GM23338 (cell line): ENCODE measurements at regions not wholly inside any gene's neighbourhood (a gene's known extent, or its start where the extent isn't known, plus 50 kb on each side); places are given as distances from the start of the nearest gene placed in this dataset.

Experiments used
- ATAC-seq: fragments of 200-7000 bp; cut with Tn5 transposase; 3 replicates; pipeline ENCODE4 v1.9.1; 2020
- DNase-seq: peaks from one replicate; pipeline ENCODE4 v3.0.0-alpha.2; 2015; ENCODE audit warnings: low spot score
- H2AFZ ChIP-seq: fragments of 200-600 bp; sonication (generic); 2 replicates; pipeline ENCODE4 v1.8.0; 2016; ENCODE audit warnings: antibody characterized with exemption, mild to moderate bottlenecking, moderate library complexity
- H3F3A ChIP-seq: fragments of 200-600 bp; sonication (generic); replicated peaks from 2 replicates; pipeline ENCODE4 v1.8.0; 2017; ENCODE audit warnings: antibody characterized with exemption, mixed run types, low read depth
- H3K27ac ChIP-seq: fragments of 200-600 bp; sonication (generic); 2 replicates; pipeline ENCODE4 v1.6.1; 2016; ENCODE audit warnings: low read depth
- H3K27me3 ChIP-seq: fragments of 200-600 bp; sonication (generic); 2 replicates; pipeline ENCODE4 v1.8.0; 2016; ENCODE audit warnings: mild to moderate bottlenecking, mixed run types, moderate library complexity; ENCODE audit not compliant: insufficient read depth
- H3K36me3 ChIP-seq: fragments of 200-600 bp; sonication (generic); 2 replicates; pipeline ENCODE4 v1.8.0; 2016; ENCODE audit warnings: mild to moderate bottlenecking; ENCODE audit not compliant: insufficient read depth
- H3K4me1 ChIP-seq: fragments of 200-600 bp; sonication (generic); 2 replicates; pipeline ENCODE4 v1.8.0; 2016; ENCODE audit warnings: mild to moderate bottlenecking, moderate library complexity; ENCODE audit not compliant: insufficient read depth
- H3K4me2 ChIP-seq: fragments of 200-600 bp; sonication (generic); 2 replicates; pipeline ENCODE4 v1.7.1; 2017; ENCODE audit warnings: mixed run types
- H3K4me3 ChIP-seq: fragments of 200-600 bp; sonication (generic); 2 replicates; pipeline ENCODE4 v1.6.1; 2016; ENCODE audit warnings: mixed run types
- H3K79me2 ChIP-seq: fragments of 200-600 bp; sonication (generic); replicated peaks from 2 replicates; pipeline ENCODE4 v1.8.0; 2017; ENCODE audit warnings: mild to moderate bottlenecking; ENCODE audit not compliant: insufficient read depth
- H3K9me2 ChIP-seq: fragments of 200-600 bp; sonication (generic); 2 replicates; pipeline ENCODE4 v1.8.0; 2017; ENCODE audit not compliant: insufficient read depth
- H4K20me1 ChIP-seq: fragments of 200-600 bp; sonication (generic); replicated peaks from 2 replicates; pipeline ENCODE4 v1.8.0; 2017; ENCODE audit warnings: mild to moderate bottlenecking; ENCODE audit not compliant: insufficient read depth
- H3K27ac Mint-ChIP-seq: 2 replicates; pipeline ENCODE4 v1.8.0; 2020; ENCODE audit warnings: inconsistent platforms, mild to moderate bottlenecking, moderate library complexity, mixed read lengths
- H3K27me3 Mint-ChIP-seq: 3 replicates; pipeline ENCODE4 v1.8.0; 2022; ENCODE audit warnings: low read depth, mild to moderate bottlenecking, moderate library complexity, mixed read lengths, inconsistent platforms; ENCODE audit not compliant: insufficient read depth, poor library complexity
- H3K36me3 Mint-ChIP-seq: 3 replicates; pipeline ENCODE4 v1.8.0; 2021; ENCODE audit warnings: low read depth, mild to moderate bottlenecking, inconsistent platforms, moderate library complexity, mixed read lengths
- H3K4me1 Mint-ChIP-seq: 3 replicates; pipeline ENCODE4 v1.8.0; 2020; ENCODE audit warnings: mild to moderate bottlenecking, inconsistent platforms, mixed read lengths
- H3K4me3 Mint-ChIP-seq: 3 replicates; pipeline ENCODE4 v1.8.0; 2021; ENCODE audit warnings: moderate library complexity, mild to moderate bottlenecking, inconsistent platforms, mixed read lengths
- H3K9me3 Mint-ChIP-seq: 3 replicates; pipeline ENCODE4 v1.8.0; 2020; ENCODE audit warnings: moderate library complexity, mild to moderate bottlenecking, inconsistent platforms, mixed read lengths
- CREB1 ChIP-seq: fragments of 250-450 bp; sonication (Bioruptor Pico); IDR thresholded peaks from 2 replicates; pipeline ENCODE4 v1.5.0; 2020; ENCODE audit warnings: low read depth, mild to moderate bottlenecking, moderate library complexity
- EZH2phosphoT487 ChIP-seq: fragments of 200-600 bp; sonication (generic); IDR thresholded peaks from one replicate; pipeline ENCODE4 v1.8.1; 2018; ENCODE audit warnings: antibody characterized with exemption; ENCODE audit not compliant: unreplicated experiment
- JUNB ChIP-seq: IDR thresholded peaks from one replicate; pipeline ENCODE4 v1.6.1; 2016; ENCODE audit warnings: antibody characterized with exemption; ENCODE audit not compliant: unreplicated experiment
- NANOG ChIP-seq: IDR thresholded peaks from 2 replicates; pipeline ENCODE4 v1.6.1; 2016; ENCODE audit warnings: antibody characterized with exemption, borderline replicate concordance
- POLR2AphosphoS5 ChIP-seq: IDR thresholded peaks from 2 replicates; pipeline ENCODE4 v1.6.1; 2016; ENCODE audit warnings: antibody characterized with exemption, low read depth
- TF ChIP-seq, protein P1 (sequence below): IDR thresholded peaks from 2 replicates; pipeline ENCODE4 v1.6.1; 2016; ENCODE audit warnings: antibody characterized with exemption
- TF ChIP-seq, protein P2 (sequence below): fragments of 250-450 bp; sonication (Bioruptor Pico); IDR thresholded peaks from 2 replicates; pipeline ENCODE4 v1.5.0; 2020; ENCODE audit warnings: mild to moderate bottlenecking, moderate library complexity

GRCh38 chr6:139710556-139710955 lies 336.1 kb upstream of the CITED2 start:
- no peak overlapping the region for H3K4me2 ChIP-seq
- DNase-seq (no peak), ATAC-seq (no peak)
- no peak overlapping the region for H3K27ac Mint-ChIP-seq
- H3K27me3 Mint-ChIP-seq: no peaks in the 10 kb centered on the region
- no peaks in the 10 kb centered on the region for H3K9me3 Mint-ChIP-seq
- no peaks in the 10 kb centered on the region for H3K36me3 ChIP-seq
- TF ChIP-seq, protein P1, sequence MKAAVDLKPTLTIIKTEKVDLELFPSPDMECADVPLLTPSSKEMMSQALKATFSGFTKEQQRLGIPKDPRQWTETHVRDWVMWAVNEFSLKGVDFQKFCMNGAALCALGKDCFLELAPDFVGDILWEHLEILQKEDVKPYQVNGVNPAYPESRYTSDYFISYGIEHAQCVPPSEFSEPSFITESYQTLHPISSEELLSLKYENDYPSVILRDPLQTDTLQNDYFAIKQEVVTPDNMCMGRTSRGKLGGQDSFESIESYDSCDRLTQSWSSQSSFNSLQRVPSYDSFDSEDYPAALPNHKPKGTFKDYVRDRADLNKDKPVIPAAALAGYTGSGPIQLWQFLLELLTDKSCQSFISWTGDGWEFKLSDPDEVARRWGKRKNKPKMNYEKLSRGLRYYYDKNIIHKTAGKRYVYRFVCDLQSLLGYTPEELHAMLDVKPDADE: no peak
- no peak overlapping the region for H3K4me3 Mint-ChIP-seq
- H4K20me1 ChIP-seq: no peaks in the 10 kb centered on the region
- no peaks in the 10 kb centered on the region for H3K27me3 ChIP-seq
- H2AFZ ChIP-seq: no peak overlapping the region
- H3K79me2 ChIP-seq: no peaks in the 10 kb centered on the region
- peaks cover 8% of the 10 kb centered on the region; the same call in 2 of the 3 replicates for H3K4me1 Mint-ChIP-seq
- H3F3A ChIP-seq: no peaks in the 10 kb centered on the region
- peaks cover 7% of the 10 kb centered on the region; the same call in 1 of the 2 replicates for H3K9me2 ChIP-seq
- no peaks in the 10 kb centered on the region for H3K36me3 Mint-ChIP-seq
- H3K4me1 ChIP-seq: no peaks in the 10 kb centered on the region
- no peak overlapping the region for H3K27ac ChIP-seq
- H3K4me3 ChIP-seq: no peak overlapping the region

GRCh38 chr6:139708337-139709199 lies 334.1 kb upstream of the CITED2 start:
- peaks cover under 1% of the 10 kb centered on the region; the same call in 1 of the 3 replicates for H3K4me1 Mint-ChIP-seq
- H3K4me1 ChIP-seq: no peaks in the 10 kb centered on the region
- no peak overlapping the region for H3K27ac Mint-ChIP-seq
- ATAC-seq (no peak), DNase-seq (no peak)
- H3K9me3 Mint-ChIP-seq: no peaks in the 10 kb centered on the region; the same call in 2 of the 3 replicates
- no peak overlapping the region for H3K4me3 ChIP-seq
- H3K36me3 Mint-ChIP-seq: no peaks in the 10 kb centered on the region
- H3K27ac ChIP-seq: no peak overlapping the region
- no peaks in the 10 kb centered on the region for H3K27me3 ChIP-seq
- H3K27me3 Mint-ChIP-seq: no peaks in the 10 kb centered on the region
- H4K20me1 ChIP-seq: no peaks in the 10 kb centered on the region
- H3K36me3 ChIP-seq: no peaks in the 10 kb centered on the region
- no peak overlapping the region for H2AFZ ChIP-seq
- TF ChIP-seq, protein P2, sequence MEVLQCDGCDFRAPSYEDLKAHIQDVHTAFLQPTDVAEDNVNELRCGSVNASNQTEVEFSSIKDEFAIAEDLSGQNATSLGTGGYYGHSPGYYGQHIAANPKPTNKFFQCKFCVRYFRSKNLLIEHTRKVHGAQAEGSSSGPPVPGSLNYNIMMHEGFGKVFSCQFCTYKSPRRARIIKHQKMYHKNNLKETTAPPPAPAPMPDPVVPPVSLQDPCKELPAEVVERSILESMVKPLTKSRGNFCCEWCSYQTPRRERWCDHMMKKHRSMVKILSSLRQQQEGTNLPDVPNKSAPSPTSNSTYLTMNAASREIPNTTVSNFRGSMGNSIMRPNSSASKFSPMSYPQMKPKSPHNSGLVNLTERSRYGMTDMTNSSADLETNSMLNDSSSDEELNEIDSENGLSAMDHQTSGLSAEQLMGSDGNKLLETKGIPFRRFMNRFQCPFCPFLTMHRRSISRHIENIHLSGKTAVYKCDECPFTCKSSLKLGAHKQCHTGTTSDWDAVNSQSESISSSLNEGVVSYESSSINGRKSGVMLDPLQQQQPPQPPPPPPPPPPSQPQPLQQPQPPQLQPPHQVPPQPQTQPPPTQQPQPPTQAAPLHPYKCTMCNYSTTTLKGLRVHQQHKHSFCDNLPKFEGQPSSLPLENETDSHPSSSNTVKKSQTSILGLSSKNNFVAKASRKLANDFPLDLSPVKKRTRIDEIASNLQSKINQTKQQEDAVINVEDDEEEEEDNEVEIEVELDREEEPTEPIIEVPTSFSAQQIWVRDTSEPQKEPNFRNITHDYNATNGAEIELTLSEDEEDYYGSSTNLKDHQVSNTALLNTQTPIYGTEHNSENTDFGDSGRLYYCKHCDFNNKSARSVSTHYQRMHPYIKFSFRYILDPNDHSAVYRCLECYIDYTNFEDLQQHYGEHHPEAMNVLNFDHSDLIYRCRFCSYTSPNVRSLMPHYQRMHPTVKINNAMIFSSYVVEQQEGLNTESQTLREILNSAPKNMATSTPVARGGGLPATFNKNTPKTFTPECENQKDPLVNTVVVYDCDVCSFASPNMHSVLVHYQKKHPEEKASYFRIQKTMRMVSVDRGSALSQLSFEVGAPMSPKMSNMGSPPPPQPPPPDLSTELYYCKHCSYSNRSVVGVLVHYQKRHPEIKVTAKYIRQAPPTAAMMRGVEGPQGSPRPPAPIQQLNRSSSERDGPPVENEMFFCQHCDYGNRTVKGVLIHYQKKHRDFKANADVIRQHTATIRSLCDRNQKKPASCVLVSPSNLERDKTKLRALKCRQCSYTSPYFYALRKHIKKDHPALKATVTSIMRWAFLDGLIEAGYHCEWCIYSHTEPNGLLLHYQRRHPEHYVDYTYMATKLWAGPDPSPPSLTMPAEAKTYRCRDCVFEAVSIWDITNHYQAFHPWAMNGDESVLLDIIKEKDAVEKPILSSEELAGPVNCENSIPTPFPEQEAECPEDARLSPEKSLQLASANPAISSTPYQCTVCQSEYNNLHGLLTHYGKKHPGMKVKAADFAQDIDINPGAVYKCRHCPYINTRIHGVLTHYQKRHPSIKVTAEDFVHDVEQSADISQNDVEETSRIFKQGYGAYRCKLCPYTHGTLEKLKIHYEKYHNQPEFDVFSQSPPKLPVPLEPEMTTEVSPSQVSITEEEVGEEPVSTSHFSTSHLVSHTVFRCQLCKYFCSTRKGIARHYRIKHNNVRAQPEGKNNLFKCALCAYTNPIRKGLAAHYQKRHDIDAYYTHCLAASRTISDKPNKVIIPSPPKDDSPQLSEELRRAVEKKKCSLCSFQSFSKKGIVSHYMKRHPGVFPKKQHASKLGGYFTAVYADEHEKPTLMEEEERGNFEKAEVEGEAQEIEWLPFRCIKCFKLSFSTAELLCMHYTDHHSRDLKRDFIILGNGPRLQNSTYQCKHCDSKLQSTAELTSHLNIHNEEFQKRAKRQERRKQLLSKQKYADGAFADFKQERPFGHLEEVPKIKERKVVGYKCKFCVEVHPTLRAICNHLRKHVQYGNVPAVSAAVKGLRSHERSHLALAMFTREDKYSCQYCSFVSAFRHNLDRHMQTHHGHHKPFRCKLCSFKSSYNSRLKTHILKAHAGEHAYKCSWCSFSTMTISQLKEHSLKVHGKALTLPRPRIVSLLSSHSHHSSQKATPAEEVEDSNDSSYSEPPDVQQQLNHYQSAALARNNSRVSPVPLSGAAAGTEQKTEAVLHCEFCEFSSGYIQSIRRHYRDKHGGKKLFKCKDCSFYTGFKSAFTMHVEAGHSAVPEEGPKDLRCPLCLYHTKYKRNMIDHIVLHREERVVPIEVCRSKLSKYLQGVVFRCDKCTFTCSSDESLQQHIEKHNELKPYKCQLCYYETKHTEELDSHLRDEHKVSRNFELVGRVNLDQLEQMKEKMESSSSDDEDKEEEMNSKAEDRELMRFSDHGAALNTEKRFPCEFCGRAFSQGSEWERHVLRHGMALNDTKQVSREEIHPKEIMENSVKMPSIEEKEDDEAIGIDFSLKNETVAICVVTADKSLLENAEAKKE (CRISPR knock-in tag): no peak
- no peak for TF ChIP-seq POLR2AphosphoS5
- no peak for TF ChIP-seq NANOG
- no peak for TF ChIP-seq JUNB
- no peak for TF ChIP-seq EZH2phosphoT487
- TF ChIP-seq CREB1 (CRISPR knock-in tag): no peak
- no peaks in the 10 kb centered on the region for H3F3A ChIP-seq
- no peaks in the 10 kb centered on the region for H3K79me2 ChIP-seq
- H3K4me2 ChIP-seq: no peak overlapping the region
- peaks cover 15% of the 10 kb centered on the region; the same call in 1 of the 2 replicates for H3K9me2 ChIP-seq
- no peak overlapping the region for H3K4me3 Mint-ChIP-seq
